NCI-H2171 treated with DMSO at 0.1 percent for 48 hours (cell line): ENCODE measurements at regions not wholly inside any gene's neighbourhood (a gene's known extent, or its start where the extent isn't known, plus 50 kb on each side); places are given as distances from the start of the nearest gene placed in this dataset.
"Not testable (repeated sequence)": the region's sequence is repeated elsewhere in the genome, so short reads cannot be mapped to it uniquely, and the experiment has no call there.

ENCODE experiments used
- DNase-seq: peaks from one replicate; lab custom pipeline; 2025; lab: John Stamatoyannopoulos, UW

- no peak for DNase-seq
Observed at GRCh38 chr16:59336136-59336695, 602.1 kb upstream of the GOT2 start.

- not testable (repeated sequence) for DNase-seq
Observed at GRCh38 chr16:59331708-59332107, 597.6 kb upstream of the GOT2 start.

GRCh38 chr16:59330019-59330670 lies 596.0 kb upstream of the GOT2 start:
- no peak for DNase-seq

- DNase-seq = no peak
Observed at GRCh38 chr16:59328961-59329360, 594.8 kb upstream of the GOT2 start.

- no peak for DNase-seq
Observed at GRCh38 chr16:59327894-59328293, 593.8 kb upstream of the GOT2 start.

GRCh38 chr16:59326955-59327354 lies 592.8 kb upstream of the GOT2 start:
- DNase-seq = no peak

GRCh38 chr16:59324462-59324861 lies 590.3 kb upstream of the GOT2 start:
- DNase-seq = no peak

GRCh38 chr16:59320657-59321056 lies 586.5 kb upstream of the GOT2 start:
- DNase-seq = no peak

GRCh38 chr16:59319871-59320270 lies 585.8 kb upstream of the GOT2 start:
- no peak for DNase-seq

- DNase-seq = no peak
Observed at GRCh38 chr16:59305850-59306249, 571.7 kb upstream of the GOT2 start.

GRCh38 chr16:59296888-59297287 lies 562.8 kb upstream of the GOT2 start:
- no peak for DNase-seq

GRCh38 chr16:59295993-59296736 lies 562.0 kb upstream of the GOT2 start:
- no peak for DNase-seq

- DNase-seq = no peak
Observed at GRCh38 chr16:59295474-59295873, 561.4 kb upstream of the GOT2 start.

GRCh38 chr16:59290718-59291117 lies 556.6 kb upstream of the GOT2 start:
- no peak for DNase-seq

GRCh38 chr16:59289151-59289550 lies 555.0 kb upstream of the GOT2 start:
- DNase-seq = no peak

- no peak for DNase-seq
Observed at GRCh38 chr16:59274141-59274540, 540.0 kb upstream of the GOT2 start.

GRCh38 chr16:59263955-59264354 lies 529.8 kb upstream of the GOT2 start:
- DNase-seq = no peak

GRCh38 chr16:59260892-59261291 lies 526.8 kb upstream of the GOT2 start:
- DNase-seq = no peak

GRCh38 chr16:59259950-59260319 lies 525.8 kb upstream of the GOT2 start:
- no peak for DNase-seq

- DNase-seq = no peak
Observed at GRCh38 chr16:59259074-59259949, 525.2 kb upstream of the GOT2 start.

- DNase-seq = no peak
Observed at GRCh38 chr16:59252317-59252716, 518.2 kb upstream of the GOT2 start.

- DNase-seq = no peak
Observed at GRCh38 chr16:59249011-59249410, 514.9 kb upstream of the GOT2 start.

- no peak for DNase-seq
Observed at GRCh38 chr16:59242556-59242955, 508.4 kb upstream of the GOT2 start.
